A549 (cell line): ENCODE measurements at regions not wholly inside any gene's neighbourhood (a gene's known extent, or its start where the extent isn't known, plus 50 kb on each side); places are given as distances from the start of the nearest gene placed in this dataset.

Experiments
- ATAC-seq, 2 experiments: fragments of 200-7000 bp in 1 of 2; fragments of >200 bp in 1 of 2; cut with Nextera tagmentation in 1 of 2; cut with Tn5 transposase in 1 of 2; 3 replicates each; pipeline versions ENCODE4 v1.8.0 to v1.9.1; 2018 to 2020; ENCODE audit warnings: mild to moderate bottlenecking in 1 of 2, moderate library complexity in 1 of 2
- CTCF ChIA-PET: fragments of 300-600 bp; sonication (Branson Sonifier 250); formaldehyde crosslinking; extraction: SDS; loops from one replicate; lab custom pipeline; 2021; ENCODE audit warnings: antibody characterized with exemption, inconsistent platforms; lab: Yijun Ruan, JAX
- POLR2A ChIA-PET: fragments of 350-600 bp; formaldehyde crosslinking; extraction: SDS; loops from one replicate; lab custom pipeline; 2021; ENCODE audit warnings: antibody characterized with exemption, inconsistent platforms; lab: Yijun Ruan, JAX
- DNase-seq, 2 experiments: peaks; one replicate each; pipeline versions ENCODE4 v3.0.0 to v3.0.0-alpha.2; 2011 to 2016; ENCODE audit warnings: low read depth in 1 of 2, low spot score in 1 of 2
- FAIRE-seq: peaks from 2 replicates; lab custom pipeline; 2011; peaks lifted over from hg19 to GRCh38; lab: Jason Lieb, UNC
- H3K27ac ChIP-seq, 2 experiments: fragments of >200 bp; sonication (Bioruptor Twin); formaldehyde crosslinking; 3 replicates each; pipeline ENCODE4 v1.5.1; 2016 to 2017
- H3K4me1 ChIP-seq: fragments of >200 bp; sonication (Bioruptor Twin); formaldehyde crosslinking; 3 replicates; pipeline ENCODE4 v1.6.1; 2016
- H3K4me2 ChIP-seq: fragments of >200 bp; sonication (Bioruptor Twin); formaldehyde crosslinking; 3 replicates; pipeline ENCODE4 v1.6.1; 2016
- H3K4me3 ChIP-seq: fragments of >200 bp; sonication (Bioruptor Twin); formaldehyde crosslinking; 3 replicates; pipeline ENCODE4 v1.5.1; 2016
- H3K9me3 ChIP-seq: fragments of >200 bp; sonication (Bioruptor Twin); formaldehyde crosslinking; 3 replicates; pipeline ENCODE4 v1.6.1; 2016
- ATOH8 ChIP-seq: fragments of 250-450 bp; sonication (Bioruptor Pico); IDR thresholded peaks from 2 replicates; pipeline ENCODE4 v1.5.0; 2020; ENCODE audit warnings: low read depth, mild to moderate bottlenecking, moderate library complexity
- BCL3 ChIP-seq: fragments of >200 bp; sonication (Bioruptor Twin); formaldehyde crosslinking; IDR thresholded peaks from 3 replicates; pipeline ENCODE4 v1.6.1; 2016
- BHLHE40 ChIP-seq: IDR thresholded peaks from 2 replicates; pipeline ENCODE4 v1.6.1; 2012; ENCODE audit warnings: low read depth, low read length, inconsistent platforms
- CBX8 ChIP-seq: fragments of 200-600 bp; sonication (generic); IDR thresholded peaks from 2 replicates; pipeline ENCODE4 v1.6.1; 2016
- CEBPB ChIP-seq, 2 experiments: fragments of >200 bp in 1 of 2; sonication (Bioruptor Twin) in 1 of 2; formaldehyde crosslinking in 1 of 2; IDR thresholded peaks; 2 replicates each; pipeline ENCODE4 v1.6.1; 2012 to 2016
- CHD2 ChIP-seq: fragments of 150-350 bp; IDR thresholded peaks from 2 replicates; pipeline ENCODE4 v1.6.1; 2014; ENCODE audit warnings: low read length; ENCODE audit not compliant: partially characterized antibody
- EHF ChIP-seq: fragments of 250-450 bp; sonication (Bioruptor Pico); IDR thresholded peaks from 2 replicates; pipeline ENCODE4 v1.5.0; 2020; ENCODE audit warnings: mild to moderate bottlenecking
- EHMT2 ChIP-seq: fragments of 200-600 bp; sonication (generic); IDR thresholded peaks from 2 replicates; pipeline ENCODE4 v1.6.1; 2016; ENCODE audit warnings: antibody characterized with exemption, low read depth, mild to moderate bottlenecking, moderate library complexity
- ELK1 ChIP-seq: fragments of 150-350 bp; IDR thresholded peaks from 2 replicates; pipeline ENCODE4 v1.6.1; 2014; ENCODE audit warnings: low read depth, mild to moderate bottlenecking, low read length
- EP300 ChIP-seq, 2 experiments: fragments of >200 bp; sonication (Bioruptor Twin); formaldehyde crosslinking; IDR thresholded peaks; 2 replicates in 1 of 2; 3 replicates in 1 of 2; pipeline ENCODE4 v1.6.1; 2016 to 2017
- FOXS1 ChIP-seq: fragments of 250-450 bp; sonication (Bioruptor Pico); IDR thresholded peaks from 2 replicates; pipeline ENCODE4 v1.5.0; 2020; ENCODE audit warnings: mild to moderate bottlenecking, moderate library complexity
- GATA3 ChIP-seq: IDR thresholded peaks from 2 replicates; pipeline ENCODE4 v1.6.1; 2012; ENCODE audit warnings: borderline replicate concordance
- HEYL ChIP-seq: fragments of 250-450 bp; sonication (Bioruptor Pico); IDR thresholded peaks from 2 replicates; pipeline ENCODE4 v1.8.0; 2021; ENCODE audit warnings: mild to moderate bottlenecking, moderate library complexity
- HMGXB4 ChIP-seq: fragments of 250-450 bp; sonication (Bioruptor Pico); IDR thresholded peaks from 2 replicates; pipeline ENCODE4 v1.5.0; 2021; ENCODE audit warnings: mild to moderate bottlenecking, moderate library complexity, borderline replicate concordance
- MAFK ChIP-seq: fragments of 450-650 bp; IDR thresholded peaks from 2 replicates; pipeline ENCODE4 v1.6.1; 2014; ENCODE audit not compliant: partially characterized antibody
- MAZ ChIP-seq: fragments of 150-350 bp; IDR thresholded peaks from 2 replicates; pipeline ENCODE4 v1.6.1; 2014; ENCODE audit warnings: antibody characterized with exemption, low read depth, low read length, borderline replicate concordance
- NPAS2 ChIP-seq: fragments of 250-450 bp; sonication (Bioruptor Pico); IDR thresholded peaks from 2 replicates; pipeline ENCODE4 v1.8.0; 2022; ENCODE audit warnings: mild to moderate bottlenecking, moderate library complexity, borderline replicate concordance
- PBX3 ChIP-seq: IDR thresholded peaks from 2 replicates; pipeline ENCODE4 v1.6.1; 2012
- RARB ChIP-seq: fragments of 250-450 bp; sonication (Bioruptor Pico); IDR thresholded peaks from 2 replicates; pipeline ENCODE4 v1.8.0; 2021; ENCODE audit warnings: mild to moderate bottlenecking, moderate library complexity
- RCOR1 ChIP-seq: fragments of 150-350 bp; IDR thresholded peaks from 2 replicates; pipeline ENCODE4 v1.6.1; 2014; ENCODE audit warnings: antibody characterized with exemption, low read length, low read depth
- RFX5 ChIP-seq: fragments of 450-650 bp; IDR thresholded peaks from 2 replicates; pipeline ENCODE4 v1.7.1; 2014; ENCODE audit warnings: antibody characterized with exemption, mild to moderate bottlenecking, moderate library complexity
- RNF2 ChIP-seq: fragments of 200-600 bp; sonication (generic); IDR thresholded peaks from 2 replicates; pipeline ENCODE4 v1.6.1; 2016; ENCODE audit warnings: low read depth, mild to moderate bottlenecking, antibody characterized with exemption, moderate library complexity, borderline replicate concordance
- USF2 ChIP-seq: fragments of 450-650 bp; IDR thresholded peaks from 2 replicates; pipeline ENCODE4 v1.6.1; 2014; ENCODE audit warnings: antibody characterized with exemption
- ZC3H11A ChIP-seq: fragments of 450-650 bp; IDR thresholded peaks from 2 replicates; pipeline ENCODE4 v1.6.1; 2014; ENCODE audit warnings: antibody characterized with exemption, mild to moderate bottlenecking
- ZFP36 ChIP-seq: fragments of 450-650 bp; IDR thresholded peaks from 2 replicates; pipeline ENCODE4 v1.6.1; 2014; ENCODE audit warnings: borderline replicate concordance; ENCODE audit not compliant: partially characterized antibody
- ZNF302 ChIP-seq: fragments of 250-450 bp; sonication (Bioruptor Pico); IDR thresholded peaks from 2 replicates; pipeline ENCODE4 v1.9.0; 2021; ENCODE audit warnings: inconsistent platforms, mild to moderate bottlenecking, moderate library complexity
- WGBS: methylation state at CpG from one replicate; pipeline ENCODE4 v1.1.6; 2017; ENCODE audit errors: missing lambda C conversion rate; 5-methylcytosine and 5-hydroxymethylcytosine counted together

- ChIA-PET POLR2A (no interaction called here), CTCF (no interaction called here)
- Histone ChIP-seq H3K4me1 (no peaks in the 10 kb centered on the region), H3K4me3 (no peak overlapping the region), H3K4me2 (no peak overlapping the region), H3K27ac (no peak overlapping the region), H3K9me3 (no peaks in the 10 kb centered on the region)
- ATAC-seq: no peak
- DNase-seq: no peak
- 9% methylated on average over 3 of the region's 3 CpGs for WGBS
- no peak for FAIRE-seq
- TF ChIP-seq RCOR1 (no peak), PBX3 (no peak), CHD2 (no peak), GATA3 (no peak), MAFK (no peak), NPAS2 (CRISPR knock-in tag) (no peak), HMGXB4 (CRISPR knock-in tag) (no peak), HEYL (CRISPR knock-in tag) (no peak), EHMT2 (no peak), ZFP36 (no peak), BHLHE40 (no peak), EHF (CRISPR knock-in tag) (no peak), EP300 (IDR thresholded peaks at IDR 0.05) (no peak), USF2 (no peak), CEBPB (IDR thresholded peaks at IDR 0.05) (no peak), ZC3H11A (no peak), BCL3 (no peak)
- TF ChIP-seq, all 56 proteins: peak for 0
Measured at GRCh38 chr18:40851014-40851429, 1104.0 kb upstream of the PIK3C3 start.

- H3K4me1 ChIP-seq: no peaks in the 10 kb centered on the region
- DNase-seq: no peak
- TF ChIP-seq RCOR1 (no peak), RFX5 (no peak), EP300 (IDR thresholded peaks at IDR 0.05) (no peak), FOXS1 (CRISPR knock-in tag) (no peak), RNF2 (no peak), BCL3 (no peak), RARB (CRISPR knock-in tag) (no peak), ZNF302 (CRISPR knock-in tag) (no peak), ELK1 (no peak), ATOH8 (no peak), CHD2 (no peak), CBX8 (no peak), MAZ (no peak)
- ChIA-PET POLR2A (no interaction called here), CTCF (interaction anchor here (1.0 kb wide), 1 partner anchor 10 kb away, joined by 4 read pairs; no protein-coding TSS in a partner anchor)
- no peak for ATAC-seq
- no peak overlapping the region for H3K4me3 ChIP-seq
- no peak overlapping the region for H3K4me2 ChIP-seq
- H3K27ac ChIP-seq: no peak overlapping the region
- FAIRE-seq: no peak
- 65% methylated on average over 1 of the region's 1 CpG for WGBS
- H3K9me3 ChIP-seq: no peaks in the 10 kb centered on the region
Measured at GRCh38 chr18:40849886-40850285, 1105.1 kb upstream of the PIK3C3 start.
